ENCODE measurements at regions not wholly inside any gene's neighbourhood (a gene's known extent, or its start where the extent isn't known, plus 50 kb on each side); places are given as distances from the start of the nearest gene placed in this dataset.

- Histone ChIP-seq H3K27ac (ENCODE audit: low read length) (no peak overlapping the region), H3K4me1 (ENCODE audit: control insufficient read depth, low read depth, low read length) (peaks cover 22% of the 10 kb centered on the region), H3K9me3 (ENCODE audit: control insufficient read depth, low read depth, low read length) (no peaks in the 10 kb centered on the region), H3K36me3 (ENCODE audit: control insufficient read depth, low read depth, low read length) (no peaks in the 10 kb centered on the region), H3K4me3 (ENCODE audit: low read length) (no peak overlapping the region), H3K27me3 (ENCODE audit: control insufficient read depth, insufficient read depth, low read length) (peaks cover 39% of the 10 kb centered on the region), H3K9ac (ENCODE audit: low read length) (no peak overlapping the region)
Measured at GRCh38 chr20:22404419-22405170, 179.8 kb downstream of the FOXA2 start.

GRCh38 chr20:22403632-22404361, 180.6 kb downstream of the FOXA2 start:
- Histone ChIP-seq H3K27ac (ENCODE audit: low read length) (no peak overlapping the region), H3K27me3 (ENCODE audit: control insufficient read depth, insufficient read depth, low read length) (peaks cover 39% of the 10 kb centered on the region), H3K9me3 (ENCODE audit: control insufficient read depth, low read depth, low read length) (no peaks in the 10 kb centered on the region), H3K36me3 (ENCODE audit: control insufficient read depth, low read depth, low read length) (no peaks in the 10 kb centered on the region), H3K4me1 (ENCODE audit: control insufficient read depth, low read depth, low read length) (peaks cover 22% of the 10 kb centered on the region), H3K4me3 (ENCODE audit: low read length) (peak overlapping the region; percentile 49), H3K9ac (ENCODE audit: low read length) (no peak overlapping the region)

DNA sequence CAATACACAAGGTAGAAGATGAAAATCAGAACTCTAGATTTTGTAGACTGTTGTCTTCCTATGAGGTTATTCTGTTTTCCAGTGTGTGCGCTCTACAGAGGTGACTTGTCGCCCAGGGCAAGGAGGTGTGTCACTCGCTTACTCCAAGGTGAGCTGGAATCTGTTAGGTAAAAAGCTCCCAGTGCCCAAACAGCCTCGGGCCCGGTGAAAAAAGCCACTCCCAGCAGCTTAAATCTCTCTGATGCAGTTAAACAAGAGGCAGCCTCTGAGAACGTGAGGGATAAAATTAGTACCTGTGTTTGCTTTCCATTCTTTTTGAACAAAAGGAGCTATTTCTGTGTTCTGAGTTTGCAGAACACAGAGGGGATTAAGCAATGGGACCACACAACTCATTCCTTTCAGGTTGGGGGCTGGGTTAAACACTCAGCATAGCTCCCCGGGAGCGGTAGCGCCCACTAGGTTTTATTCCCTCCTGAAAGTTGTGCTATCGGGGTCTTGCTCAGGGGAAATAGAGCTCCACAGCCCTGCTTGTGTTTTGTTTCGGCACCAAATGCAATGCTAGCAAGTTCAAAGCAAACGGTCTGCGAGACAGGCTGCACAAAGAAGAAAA, 181.2 kb downstream of the FOXA2 start:
- Histone ChIP-seq H3K36me3 (ENCODE audit: control insufficient read depth, low read depth, low read length) (no peaks in the 10 kb centered on the region), H3K9me3 (ENCODE audit: control insufficient read depth, low read depth, low read length) (no peaks in the 10 kb centered on the region), H3K27me3 (ENCODE audit: control insufficient read depth, insufficient read depth, low read length) (peaks cover 39% of the 10 kb centered on the region), H3K9ac (ENCODE audit: low read length) (no peak overlapping the region), H3K4me1 (ENCODE audit: control insufficient read depth, low read depth, low read length) (peaks cover 22% of the 10 kb centered on the region), H3K4me3 (ENCODE audit: low read length) (peak overlapping the region; percentile 49), H3K27ac (ENCODE audit: low read length) (no peak overlapping the region)

GRCh38 chr20:22402550-22402949, 181.8 kb downstream of the FOXA2 start:
- H3K36me3 ChIP-seq (ENCODE audit: control insufficient read depth, low read depth, low read length): no peaks in the 10 kb centered on the region
- no peak overlapping the region for H3K27ac ChIP-seq (ENCODE audit: low read length)
- peaks cover 39% of the 10 kb centered on the region for H3K27me3 ChIP-seq (ENCODE audit: control insufficient read depth, insufficient read depth, low read length)
- no peaks in the 10 kb centered on the region for H3K9me3 ChIP-seq (ENCODE audit: control insufficient read depth, low read depth, low read length)
- peak overlapping the region; percentile 49 for H3K4me3 ChIP-seq (ENCODE audit: low read length)
- H3K4me1 ChIP-seq (ENCODE audit: control insufficient read depth, low read depth, low read length): peaks cover 22% of the 10 kb centered on the region
- H3K9ac ChIP-seq (ENCODE audit: low read length): no peak overlapping the region

DNA sequence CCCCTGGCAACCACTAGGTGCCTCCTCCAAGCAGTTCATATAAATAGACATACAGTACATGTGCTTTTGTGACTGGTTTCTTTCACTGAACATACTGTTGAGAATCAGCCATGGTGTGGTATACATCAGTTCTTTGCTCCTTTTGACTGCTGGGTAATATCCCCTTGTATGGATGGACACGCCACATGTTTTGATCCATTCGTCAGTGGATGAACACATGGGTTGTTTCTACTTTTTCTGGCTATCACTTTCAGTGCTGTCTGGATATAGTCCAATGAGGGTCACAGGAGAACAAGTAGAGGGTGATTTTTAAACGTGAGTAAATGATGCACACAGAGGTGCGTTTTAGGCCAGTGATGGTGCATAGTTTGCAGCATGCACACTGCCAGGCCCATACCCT, 183.9 kb downstream of the FOXA2 start:
- Histone ChIP-seq H3K4me3 (ENCODE audit: low read length) (no peak overlapping the region), H3K36me3 (ENCODE audit: control insufficient read depth, low read depth, low read length) (no peaks in the 10 kb centered on the region), H3K9me3 (ENCODE audit: control insufficient read depth, low read depth, low read length) (no peaks in the 10 kb centered on the region), H3K4me1 (ENCODE audit: control insufficient read depth, low read depth, low read length) (peaks cover 22% of the 10 kb centered on the region), H3K9ac (ENCODE audit: low read length) (no peak overlapping the region), H3K27ac (ENCODE audit: low read length) (no peak overlapping the region), H3K27me3 (ENCODE audit: control insufficient read depth, insufficient read depth, low read length) (peaks cover 39% of the 10 kb centered on the region)

DNA sequence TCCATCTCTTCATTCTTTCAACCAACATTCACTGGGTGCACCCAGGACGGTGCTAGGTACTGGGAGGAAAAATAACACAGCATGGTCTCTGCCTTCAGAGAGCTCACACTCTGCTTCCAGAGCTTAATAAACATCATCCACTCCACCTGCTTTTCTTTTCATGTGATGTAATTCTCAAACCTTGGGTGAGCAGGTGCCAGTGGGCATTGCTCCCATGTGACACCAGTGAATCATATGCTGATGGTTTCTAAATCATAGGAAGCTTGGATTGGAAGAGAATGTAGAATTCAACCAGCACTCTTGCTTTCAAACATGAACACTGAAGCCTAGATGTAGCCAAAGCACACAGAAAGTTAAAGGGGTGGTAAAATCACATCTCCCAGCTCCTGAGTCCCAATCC, 189.8 kb downstream of the FOXA2 start:
- no peak overlapping the region for H3K27ac ChIP-seq (ENCODE audit: low read length)
- peaks cover 4% of the 10 kb centered on the region for H3K27me3 ChIP-seq (ENCODE audit: control insufficient read depth, insufficient read depth, low read length)
- no peaks in the 10 kb centered on the region for H3K36me3 ChIP-seq (ENCODE audit: control insufficient read depth, low read depth, low read length)
- H3K9me3 ChIP-seq (ENCODE audit: control insufficient read depth, low read depth, low read length): no peaks in the 10 kb centered on the region
- H3K9ac ChIP-seq (ENCODE audit: low read length): no peak overlapping the region
- H3K4me1 ChIP-seq (ENCODE audit: control insufficient read depth, low read depth, low read length): peaks cover 13% of the 10 kb centered on the region
- H3K4me3 ChIP-seq (ENCODE audit: low read length): no peak overlapping the region

DNA sequence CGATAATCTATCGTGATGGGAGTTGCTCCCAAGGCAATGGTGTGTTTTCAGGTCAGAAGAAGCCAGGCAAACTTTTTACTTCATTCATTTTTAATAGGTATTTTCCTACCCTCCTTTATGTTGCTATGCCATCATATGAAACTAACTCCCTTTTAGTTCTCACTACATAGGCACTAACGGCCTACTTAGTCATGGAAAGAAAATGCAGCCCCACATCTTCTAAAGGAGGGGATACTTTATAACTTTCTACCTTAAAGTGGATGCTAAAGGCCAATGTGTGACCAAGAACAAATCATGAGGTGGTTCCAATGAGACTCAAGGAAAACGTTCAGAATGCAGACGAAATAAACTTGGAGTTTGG, 193.8 kb downstream of the FOXA2 start:
- H3K9me3 ChIP-seq (ENCODE audit: control insufficient read depth, low read depth, low read length): no peaks in the 10 kb centered on the region
- no peak overlapping the region for H3K27ac ChIP-seq (ENCODE audit: low read length)
- no peaks in the 10 kb centered on the region for H3K36me3 ChIP-seq (ENCODE audit: control insufficient read depth, low read depth, low read length)
- H3K4me3 ChIP-seq (ENCODE audit: low read length): no peak overlapping the region
- no peak overlapping the region for H3K9ac ChIP-seq (ENCODE audit: low read length)
- peaks cover 13% of the 10 kb centered on the region for H3K4me1 ChIP-seq (ENCODE audit: control insufficient read depth, low read depth, low read length)
- peaks cover 21% of the 10 kb centered on the region for H3K27me3 ChIP-seq (ENCODE audit: control insufficient read depth, insufficient read depth, low read length)

DNA sequence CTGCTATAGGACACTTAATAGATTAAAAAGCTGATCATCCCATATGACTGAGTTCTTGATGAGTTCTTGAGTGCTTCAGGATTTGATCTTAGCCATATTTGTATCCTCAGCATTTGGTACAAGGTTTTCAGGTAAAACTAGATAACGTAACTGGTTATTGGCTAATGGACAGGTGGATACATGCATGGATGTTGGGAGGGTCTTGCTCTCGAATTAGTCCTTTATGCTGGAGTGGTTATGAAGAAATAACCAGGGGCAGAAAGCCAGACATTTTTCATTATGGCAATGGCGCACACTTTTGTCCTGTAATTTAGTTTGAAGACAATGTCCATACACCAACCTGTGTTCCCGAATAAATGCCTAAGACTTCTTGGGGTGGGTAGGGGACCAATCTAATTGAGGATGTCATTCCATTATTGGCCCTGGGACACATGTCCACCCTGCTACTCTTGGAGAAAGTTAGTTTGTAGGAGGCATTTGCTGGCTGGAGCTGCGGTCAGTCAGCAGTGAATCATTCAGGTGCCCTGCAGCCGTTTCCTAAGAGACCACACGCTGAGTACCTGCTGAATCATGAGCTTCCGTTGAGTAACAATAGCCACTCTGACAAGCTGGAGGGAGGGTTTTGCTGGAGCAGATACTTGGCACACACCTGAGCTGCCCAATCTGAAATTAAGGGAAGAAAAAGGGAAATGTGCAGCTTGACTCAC, 194.4 kb downstream of the FOXA2 start:
- Histone ChIP-seq H3K9me3 (ENCODE audit: control insufficient read depth, low read depth, low read length) (no peaks in the 10 kb centered on the region), H3K4me1 (ENCODE audit: control insufficient read depth, low read depth, low read length) (peaks cover 13% of the 10 kb centered on the region), H3K9ac (ENCODE audit: low read length) (no peak overlapping the region), H3K4me3 (ENCODE audit: low read length) (no peak overlapping the region), H3K27me3 (ENCODE audit: control insufficient read depth, insufficient read depth, low read length) (peaks cover 25% of the 10 kb centered on the region), H3K27ac (ENCODE audit: low read length) (no peak overlapping the region), H3K36me3 (ENCODE audit: control insufficient read depth, low read depth, low read length) (no peaks in the 10 kb centered on the region)

DNA sequence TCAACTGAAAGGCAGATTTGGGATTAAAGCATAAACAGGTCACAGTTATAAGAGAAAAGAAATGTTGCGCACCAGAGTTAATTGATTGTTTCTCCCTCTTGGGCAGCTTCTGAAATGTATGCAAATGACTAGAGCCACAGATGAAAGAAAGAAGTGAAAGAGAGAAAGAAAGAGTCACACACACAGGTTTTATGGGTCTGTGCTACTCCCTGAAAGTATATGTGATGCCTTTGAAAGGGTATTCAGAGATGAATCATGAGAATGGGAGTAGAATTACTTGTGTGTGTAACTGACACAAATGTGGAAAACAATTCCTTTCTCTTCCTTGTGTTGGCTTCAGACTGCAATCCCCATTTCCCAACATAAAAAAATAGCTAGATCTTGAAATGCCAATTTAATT, 196.9 kb downstream of the FOXA2 start:
- no peak overlapping the region for H3K4me3 ChIP-seq (ENCODE audit: low read length)
- no peak overlapping the region for H3K9ac ChIP-seq (ENCODE audit: low read length)
- no peaks in the 10 kb centered on the region for H3K36me3 ChIP-seq (ENCODE audit: control insufficient read depth, low read depth, low read length)
- H3K4me1 ChIP-seq (ENCODE audit: control insufficient read depth, low read depth, low read length): peaks cover 11% of the 10 kb centered on the region
- H3K27ac ChIP-seq (ENCODE audit: low read length): no peak overlapping the region
- H3K9me3 ChIP-seq (ENCODE audit: control insufficient read depth, low read depth, low read length): no peaks in the 10 kb centered on the region
- H3K27me3 ChIP-seq (ENCODE audit: control insufficient read depth, insufficient read depth, low read length): peaks cover 25% of the 10 kb centered on the region

- Histone ChIP-seq H3K27ac (ENCODE audit: low read length) (no peak overlapping the region), H3K9me3 (ENCODE audit: control insufficient read depth, low read depth, low read length) (no peaks in the 10 kb centered on the region), H3K36me3 (ENCODE audit: control insufficient read depth, low read depth, low read length) (no peaks in the 10 kb centered on the region), H3K27me3 (ENCODE audit: control insufficient read depth, insufficient read depth, low read length) (peaks cover 24% of the 10 kb centered on the region), H3K4me1 (ENCODE audit: control insufficient read depth, low read depth, low read length) (peaks cover 11% of the 10 kb centered on the region), H3K4me3 (ENCODE audit: low read length) (no peak overlapping the region), H3K9ac (ENCODE audit: low read length) (no peak overlapping the region)
Measured at GRCh38 chr20:22386306-22386623, 198.1 kb downstream of the FOXA2 start.

DNA sequence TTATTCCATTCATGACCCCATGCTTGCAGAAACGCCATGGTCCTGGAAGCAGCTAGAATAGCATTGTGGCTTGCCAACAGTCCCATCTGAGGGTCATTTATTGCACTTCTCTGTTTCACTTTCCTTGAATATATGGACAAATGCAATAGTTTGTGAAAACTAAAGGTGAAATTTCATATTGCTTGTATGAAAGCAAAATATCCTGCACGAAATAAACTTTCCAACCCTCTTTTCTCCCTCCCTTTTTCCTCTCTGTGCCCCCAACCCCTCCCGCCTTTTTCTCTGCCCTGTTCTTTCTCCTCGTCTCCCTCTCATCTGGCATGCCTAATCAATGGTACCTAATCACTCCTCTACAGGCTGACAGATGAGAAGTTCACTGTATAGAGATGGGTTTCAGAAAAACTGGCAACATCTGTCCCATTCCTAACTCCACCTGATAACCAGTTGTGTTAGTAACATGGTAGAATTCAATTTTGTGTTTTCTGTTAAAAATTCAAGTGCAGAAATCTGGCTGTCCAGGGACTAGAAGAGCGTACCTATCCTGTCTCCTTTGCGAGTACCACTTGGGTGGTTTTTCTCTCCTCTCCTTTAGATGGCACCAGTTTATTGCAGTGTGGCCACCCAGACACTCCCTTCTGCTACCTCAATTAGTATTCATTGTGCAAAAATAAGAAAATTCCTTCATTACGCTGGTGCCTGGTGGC, 198.6 kb downstream of the FOXA2 start:
- Histone ChIP-seq H3K4me1 (ENCODE audit: control insufficient read depth, low read depth, low read length) (peaks cover 11% of the 10 kb centered on the region), H3K9ac (ENCODE audit: low read length) (no peak overlapping the region), H3K27ac (ENCODE audit: low read length) (no peak overlapping the region), H3K36me3 (ENCODE audit: control insufficient read depth, low read depth, low read length) (no peaks in the 10 kb centered on the region), H3K4me3 (ENCODE audit: low read length) (no peak overlapping the region), H3K9me3 (ENCODE audit: control insufficient read depth, low read depth, low read length) (no peaks in the 10 kb centered on the region), H3K27me3 (ENCODE audit: control insufficient read depth, insufficient read depth, low read length) (peaks cover 20% of the 10 kb centered on the region)

Data from iPS-18a (cell line).